ENCODE measurements at regions not wholly inside any gene's neighbourhood (a gene's known extent, or its start where the extent isn't known, plus 50 kb on each side); places are given as distances from the start of the nearest gene placed in this dataset.

DNA sequence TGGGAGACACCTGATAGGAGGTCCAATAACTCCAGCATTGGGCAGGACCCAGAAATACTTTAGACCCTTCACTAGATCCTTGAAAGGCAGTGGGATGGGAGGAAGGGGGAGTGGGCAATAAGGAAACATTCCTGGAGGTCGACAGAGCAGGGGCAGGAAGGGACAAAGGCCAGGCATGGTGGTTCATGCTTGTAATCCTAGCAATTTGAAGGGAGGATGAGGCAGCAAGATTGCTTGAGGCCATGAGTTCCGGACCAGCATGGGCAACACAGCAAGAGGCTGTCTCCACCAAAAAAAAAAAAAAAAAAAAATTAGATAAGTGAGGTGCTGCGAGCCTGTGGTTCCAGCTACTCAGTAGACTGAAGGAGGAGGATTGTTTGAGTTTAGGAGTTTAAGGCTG, 134.9 kb downstream of the JCAD start:
- DNase-seq: no peak

- DNase-seq: no peak
Measured at GRCh38 chr10:29923416-29923965, 135.9 kb downstream of the JCAD start.

- no peak for DNase-seq
Measured at GRCh38 chr10:29922892-29923291, 136.5 kb downstream of the JCAD start.

- DNase-seq: no peak
Measured at GRCh38 chr10:29922226-29922625, 137.2 kb downstream of the JCAD start.

DNA sequence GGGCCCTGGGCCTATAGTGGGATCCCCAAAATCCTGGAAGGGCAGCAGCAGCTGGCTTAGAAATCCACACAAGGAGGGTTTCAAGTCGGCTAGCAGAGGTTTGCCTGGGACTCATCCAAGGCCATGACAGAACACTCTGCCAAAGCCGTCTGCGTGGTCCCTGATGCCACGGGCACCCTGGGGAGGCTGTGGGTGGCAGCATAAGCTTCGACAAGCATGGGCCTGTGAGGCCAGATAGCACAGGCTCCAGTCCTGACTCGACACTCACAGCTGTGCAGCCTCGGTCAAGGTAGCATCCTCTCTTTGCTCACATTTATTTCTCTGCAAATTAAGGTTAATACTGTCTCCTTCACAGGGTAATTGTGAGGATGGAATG, 138.3 kb downstream of the JCAD start:
- DNase-seq: no peak

- DNase-seq: no peak
Measured at GRCh38 chr10:29920408-29921070, 138.8 kb downstream of the JCAD start.

DNA sequence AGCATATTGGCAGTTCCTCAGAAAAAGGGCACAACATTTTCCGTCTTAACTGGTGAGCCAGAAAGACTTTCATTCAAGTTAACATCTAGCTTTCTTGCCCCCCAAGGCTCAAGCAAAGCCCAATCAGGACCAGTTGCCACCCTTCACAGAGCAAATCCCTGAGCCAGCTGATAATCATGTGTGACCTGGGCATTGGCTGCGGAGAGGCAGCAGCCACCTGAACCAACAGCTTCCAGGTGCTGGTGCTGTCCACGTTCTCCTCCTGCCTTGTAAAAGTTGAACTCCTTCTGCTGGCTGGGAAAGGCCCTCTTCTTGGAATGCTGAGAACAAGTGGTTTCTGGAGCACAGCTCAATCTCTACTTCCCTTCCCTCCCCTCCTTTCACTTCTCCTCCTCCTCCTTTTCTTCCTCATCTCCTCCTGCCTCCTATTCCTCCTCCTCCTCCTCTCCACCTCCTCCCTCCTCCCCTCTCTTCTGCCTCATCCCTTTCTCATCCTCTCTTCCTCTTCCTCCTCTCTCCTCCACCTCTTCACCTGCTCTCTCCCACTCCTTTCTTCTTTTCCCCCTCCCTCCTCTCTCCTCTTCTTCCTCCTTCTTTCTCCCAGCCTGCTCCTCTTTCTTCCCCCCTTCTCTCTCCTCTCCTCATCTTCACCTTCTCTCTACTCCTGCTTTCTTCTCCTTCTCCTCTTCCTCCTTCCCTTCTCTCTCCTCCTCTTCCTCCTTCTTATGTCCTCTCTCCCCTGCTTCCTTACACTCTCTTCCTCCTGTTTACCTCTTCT, 140.6 kb downstream of the JCAD start:
- no peak for DNase-seq

DNA sequence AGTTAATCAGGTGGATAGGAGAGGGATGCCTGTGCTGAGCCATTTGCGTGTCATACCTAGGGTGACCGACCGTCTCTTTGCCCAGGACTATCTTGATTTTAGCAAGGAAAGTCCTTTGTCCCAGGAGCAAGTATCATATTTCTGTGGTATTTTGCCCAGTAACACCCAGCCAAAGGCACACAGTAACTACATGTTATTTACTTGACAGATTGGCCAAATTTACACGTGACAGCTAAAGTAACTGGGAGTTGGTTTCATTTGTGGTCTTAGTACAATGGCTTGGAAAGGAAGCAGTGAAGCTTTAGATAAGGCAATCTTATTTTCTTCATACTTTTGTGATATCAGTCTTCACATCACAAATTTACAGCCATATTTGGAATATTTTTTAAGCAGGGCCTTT, 142.1 kb downstream of the JCAD start:
- DNase-seq: no peak

DNA sequence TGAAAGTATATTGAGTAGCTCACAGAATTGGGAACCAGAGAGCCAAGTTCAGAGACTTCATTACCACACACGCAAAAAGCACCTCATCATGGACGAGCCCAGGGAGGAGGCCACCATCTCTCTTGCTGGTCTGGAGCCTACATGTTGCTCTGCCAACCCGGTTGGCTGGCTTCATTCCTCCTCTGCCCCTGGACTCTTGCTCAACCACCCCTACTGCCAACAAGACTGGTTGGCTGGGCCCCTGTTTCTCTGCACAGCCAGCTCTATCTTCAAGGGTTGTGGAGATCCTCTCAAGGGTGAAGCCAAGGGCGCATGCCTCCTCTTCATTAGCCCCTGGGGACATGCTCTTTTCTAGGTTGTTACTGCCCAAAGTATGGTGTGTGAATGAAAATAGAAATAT, 142.7 kb downstream of the JCAD start:
- no peak for DNase-seq

DNA sequence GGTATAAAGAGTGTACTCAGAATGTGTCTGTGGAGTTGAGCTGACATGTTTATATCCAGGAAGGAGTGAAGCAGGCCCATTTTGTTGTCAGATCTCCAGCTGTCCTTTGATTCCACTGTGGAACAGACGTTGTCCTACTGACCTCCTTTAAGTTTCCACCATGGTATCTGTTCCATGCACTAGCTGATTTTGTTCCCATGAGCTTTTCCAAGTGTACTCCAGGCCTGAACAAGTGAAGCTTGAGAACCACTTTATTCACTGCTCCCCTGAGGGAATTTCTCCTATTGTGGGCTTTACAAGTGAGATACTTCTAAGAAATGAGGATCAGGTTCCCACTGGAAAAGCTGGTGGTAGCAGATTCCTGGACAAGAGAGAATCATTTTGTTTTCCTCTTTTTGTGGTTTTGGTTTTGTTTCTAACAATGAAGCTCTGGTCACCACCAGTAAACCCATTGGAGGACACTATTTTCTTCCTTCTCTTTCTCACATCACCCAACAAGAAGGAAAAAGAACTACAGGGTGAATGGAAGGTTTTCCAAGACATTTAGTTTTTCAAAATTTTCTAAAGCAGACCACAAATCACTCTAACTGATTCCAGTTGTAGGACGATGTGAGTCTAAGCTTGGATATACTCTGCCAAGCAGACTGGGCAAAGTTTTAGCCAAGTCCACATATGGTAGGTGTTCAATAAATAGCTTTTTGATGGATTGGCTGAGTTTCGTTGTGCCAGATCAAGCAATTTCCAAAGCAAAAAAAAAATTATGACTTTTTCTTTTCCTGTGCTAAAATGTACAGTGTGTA, 144.2 kb downstream of the JCAD start:
- no peak for DNase-seq

GRCh38 chr10:29908962-29909361, 150.4 kb downstream of the JCAD start:
- no peak for DNase-seq

- no peak for DNase-seq
Measured at GRCh38 chr10:29900865-29901264, 158.5 kb downstream of the JCAD start.

DNA sequence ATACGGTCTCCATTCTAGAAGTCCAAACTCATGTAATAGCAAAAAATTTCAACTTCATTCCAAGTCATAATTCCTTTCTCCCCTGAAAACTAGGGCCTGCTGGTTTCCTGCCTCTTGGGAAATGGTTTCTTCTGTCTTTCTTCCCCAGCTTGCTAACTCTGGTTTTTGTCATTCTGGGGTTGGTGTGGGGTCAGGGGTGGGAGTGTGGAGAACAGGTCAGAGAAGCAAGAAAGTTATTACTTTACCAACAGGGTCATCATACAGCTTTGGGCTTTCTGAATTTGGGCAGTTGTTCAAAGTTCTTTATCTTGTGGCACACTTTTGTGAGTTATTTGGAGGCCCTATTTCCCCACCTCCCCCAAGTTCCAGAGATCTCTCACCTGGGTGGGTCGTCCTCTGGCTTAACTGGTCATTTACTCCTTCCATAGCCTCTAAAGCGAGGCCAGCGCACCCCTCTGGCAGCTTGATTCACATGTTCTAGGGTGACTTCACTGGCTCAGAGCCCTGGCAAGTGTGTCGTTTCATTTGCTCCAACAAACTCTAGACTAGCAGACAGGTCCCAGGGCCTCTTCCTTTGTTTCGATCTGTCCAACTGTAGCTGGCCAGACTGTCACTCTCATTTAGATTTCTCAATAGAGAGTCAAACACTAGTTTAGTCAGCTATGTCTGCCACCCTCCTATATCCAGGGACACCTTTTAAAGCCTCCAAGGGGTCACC, 161.2 kb downstream of the JCAD start:
- DNase-seq: no peak

DNA sequence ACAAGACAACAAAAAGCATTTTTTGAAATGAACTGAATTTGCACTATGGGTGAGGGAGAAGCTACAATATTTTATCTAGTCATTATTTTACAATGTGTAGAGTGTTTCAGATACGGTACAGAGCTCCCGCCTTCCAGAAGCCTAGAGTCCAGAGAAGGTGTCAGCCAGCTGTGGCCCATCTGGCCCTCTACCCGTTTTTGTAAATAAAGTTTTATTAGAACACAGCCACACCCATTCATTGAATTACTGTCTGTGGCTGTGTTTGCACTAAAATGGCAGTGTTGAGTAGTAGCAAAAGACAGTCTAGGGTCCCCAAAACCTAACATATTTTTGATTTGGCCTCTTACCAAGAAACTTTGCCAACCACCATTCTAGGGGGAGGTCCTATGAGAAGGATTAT, 162.0 kb downstream of the JCAD start:
- no peak for DNase-seq

GRCh38 chr10:29896053-29896452, 163.3 kb downstream of the JCAD start:
- DNase-seq: no peak

DNA sequence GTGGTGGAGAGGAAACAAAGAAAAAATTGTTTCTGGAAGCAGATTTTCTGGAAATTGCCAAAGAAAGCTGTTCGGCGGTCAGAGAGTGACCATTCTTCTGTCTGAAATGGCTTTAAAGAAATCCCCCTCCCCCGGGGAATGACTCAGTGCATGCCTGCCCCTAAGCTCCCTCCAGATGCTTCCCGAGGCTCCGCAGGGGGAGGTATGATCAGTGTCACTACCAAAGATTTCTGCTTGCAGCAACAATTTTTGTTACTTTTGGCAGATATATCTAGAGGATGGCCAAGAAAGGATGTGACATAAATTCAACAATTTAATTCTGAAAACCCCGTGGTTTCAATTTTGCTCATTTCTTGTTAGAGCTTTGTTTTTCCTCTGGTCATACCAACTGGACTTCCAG, 163.9 kb downstream of the JCAD start:
- no peak for DNase-seq

GRCh38 chr10:29888321-29888720, 171.1 kb downstream of the JCAD start:
- DNase-seq: no peak

- DNase-seq: no peak
Measured at GRCh38 chr10:29886299-29886698, 173.1 kb downstream of the JCAD start.

- DNase-seq: no peak
Measured at GRCh38 chr10:29883231-29883630, 176.2 kb downstream of the JCAD start.

DNA sequence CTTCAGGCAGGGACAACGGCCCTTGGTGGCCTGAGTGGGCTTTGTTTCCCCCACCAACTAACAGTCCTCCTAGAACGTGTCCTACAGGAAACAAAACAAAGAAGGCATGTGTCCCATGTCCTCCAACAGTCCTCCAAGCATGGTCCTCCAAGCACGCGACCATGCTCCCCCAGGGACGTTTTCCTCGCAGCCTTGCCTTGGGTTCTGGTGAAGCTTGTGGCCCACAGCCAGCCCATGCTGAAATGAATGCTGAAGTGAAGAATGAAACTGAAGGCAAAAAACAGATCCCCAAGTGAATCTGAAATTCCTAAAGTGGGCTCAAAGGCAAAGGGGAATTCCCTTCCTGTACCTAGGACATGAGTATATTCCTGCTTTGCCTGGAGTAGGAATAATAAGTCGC, 176.6 kb downstream of the JCAD start:
- no peak for DNase-seq

DNA sequence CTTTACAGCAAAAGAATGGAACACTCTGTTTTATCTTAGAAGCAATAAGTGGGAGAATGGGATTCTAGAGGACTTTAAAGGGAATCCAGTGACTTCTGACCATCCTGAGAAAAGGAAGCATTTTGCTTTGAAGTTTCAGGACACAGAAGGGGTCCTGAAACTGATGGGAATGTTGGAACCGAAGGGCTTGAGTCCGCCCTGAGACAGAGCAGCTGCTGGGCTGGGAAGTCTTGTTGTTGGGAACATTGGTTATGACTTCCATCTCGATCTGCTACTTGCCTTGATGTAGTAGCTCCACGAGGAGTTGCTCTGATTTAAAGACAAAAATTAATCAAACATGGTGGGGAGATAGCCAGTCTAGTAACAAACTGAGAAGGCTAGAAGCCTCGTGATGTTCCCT, 177.6 kb downstream of the JCAD start:
- no peak for DNase-seq

- DNase-seq: no peak
Measured at GRCh38 chr10:29881336-29881771, 178.0 kb downstream of the JCAD start.

- no peak for DNase-seq
Measured at GRCh38 chr10:29880856-29881255, 178.5 kb downstream of the JCAD start.

All from DMS79 (cell line).